Dendritic cell treated with granulocyte-macrophage colony-stimulating factor and Interleukin-4, amounts not matched to agents 40 ng/mL and 50 ng/mL, for 4 days (primary cell): ENCODE measurements at regions not wholly inside any gene's neighbourhood (a gene's known extent, or its start where the extent isn't known, plus 50 kb on each side); places are given as distances from the start of the nearest gene placed in this dataset.
"Not testable (repeated sequence)": the region's sequence is repeated elsewhere in the genome, so short reads cannot be mapped to it uniquely, and the experiment has no call there.

Experiments
- H3K27ac Mint-ChIP-seq: one replicate; pipeline ENCODE4 v1.8.0; 2022; ENCODE audit warnings: mild to moderate bottlenecking, mixed read lengths
- H3K27me3 Mint-ChIP-seq: one replicate; pipeline ENCODE4 v1.8.0; 2022; ENCODE audit warnings: mild to moderate bottlenecking, mixed read lengths
- H3K36me3 Mint-ChIP-seq: one replicate; pipeline ENCODE4 v1.8.0; 2022; ENCODE audit warnings: low read depth, mixed read lengths
- H3K4me1 Mint-ChIP-seq: one replicate; pipeline ENCODE4 v1.8.0; 2022; ENCODE audit warnings: low read depth, mixed read lengths
- H3K4me3 Mint-ChIP-seq: one replicate; pipeline ENCODE4 v1.8.0; 2022; ENCODE audit warnings: mild to moderate bottlenecking, moderate library complexity, mixed read lengths
- H3K9me3 Mint-ChIP-seq: one replicate; pipeline ENCODE4 v1.8.0; 2022; ENCODE audit warnings: mixed read lengths
- intact Hi-C: fragments of 100-400 bp; cut with micrococcal nuclease; formaldehyde crosslinking; loops from one replicate; pipeline ENCODE4 v1.15.0; 2022

GRCh38 chr12:90585640-90586304, 369.2 kb downstream of the CCER1 start:
- Mint-ChIP-seq H3K36me3 (no peaks in the 10 kb centered on the region), H3K27me3 (no peaks in the 10 kb centered on the region), H3K4me1 (no peaks in the 10 kb centered on the region), H3K4me3 (no peak overlapping the region), H3K9me3 (peaks cover 7% of the 10 kb centered on the region), H3K27ac (no peak overlapping the region)
- intact Hi-C loops, result no loop called here

- Mint-ChIP-seq H3K27ac (no peak overlapping the region), H3K27me3 (no peaks in the 10 kb centered on the region), H3K36me3 (no peaks in the 10 kb centered on the region), H3K4me1 (no peaks in the 10 kb centered on the region), H3K9me3 (peaks cover 12% of the 10 kb centered on the region), H3K4me3 (no peak overlapping the region)
- intact Hi-C loops, result no loop called here
Observed at GRCh38 chr12:90576707-90577106, 378.3 kb downstream of the CCER1 start.

GRCh38 chr12:90575995-90576394, 379.0 kb downstream of the CCER1 start:
- intact Hi-C loops, result no loop called here
- H3K27ac Mint-ChIP-seq, result no peak overlapping the region
- no peaks in the 10 kb centered on the region for H3K4me1 Mint-ChIP-seq
- H3K9me3 Mint-ChIP-seq, result peaks cover 12% of the 10 kb centered on the region
- H3K4me3 Mint-ChIP-seq, result no peak overlapping the region
- H3K27me3 Mint-ChIP-seq, result no peaks in the 10 kb centered on the region
- H3K36me3 Mint-ChIP-seq, result no peaks in the 10 kb centered on the region

GRCh38 chr12:90574676-90575075, 380.3 kb downstream of the CCER1 start:
- Mint-ChIP-seq H3K27ac (no peak overlapping the region), H3K4me3 (no peak overlapping the region), H3K36me3 (no peaks in the 10 kb centered on the region), H3K27me3 (no peaks in the 10 kb centered on the region), H3K9me3 (peaks cover 12% of the 10 kb centered on the region), H3K4me1 (no peaks in the 10 kb centered on the region)
- intact Hi-C loops, result no loop called here

GRCh38 chr12:90572778-90573177, 382.2 kb downstream of the CCER1 start:
- intact Hi-C loops, result no loop called here
- no peak overlapping the region for H3K27ac Mint-ChIP-seq
- no peaks in the 10 kb centered on the region for H3K36me3 Mint-ChIP-seq
- H3K4me3 Mint-ChIP-seq, result no peak overlapping the region
- H3K4me1 Mint-ChIP-seq, result no peaks in the 10 kb centered on the region
- H3K9me3 Mint-ChIP-seq, result peaks cover 12% of the 10 kb centered on the region
- H3K27me3 Mint-ChIP-seq, result no peaks in the 10 kb centered on the region

GRCh38 chr12:90569685-90570084, 385.3 kb downstream of the CCER1 start:
- Mint-ChIP-seq H3K27me3 (no peaks in the 10 kb centered on the region), H3K4me1 (no peaks in the 10 kb centered on the region), H3K27ac (no peak overlapping the region), H3K4me3 (no peak overlapping the region), H3K36me3 (no peaks in the 10 kb centered on the region), H3K9me3 (peaks cover 23% of the 10 kb centered on the region)
- intact Hi-C loops, result no loop called here

GRCh38 chr12:90562671-90563070, 392.3 kb downstream of the CCER1 start:
- peaks cover 14% of the 10 kb centered on the region for H3K9me3 Mint-ChIP-seq
- no peaks in the 10 kb centered on the region for H3K27me3 Mint-ChIP-seq
- H3K4me1 Mint-ChIP-seq, result no peaks in the 10 kb centered on the region
- no peak overlapping the region for H3K27ac Mint-ChIP-seq
- intact Hi-C loops, result no loop called here
- H3K4me3 Mint-ChIP-seq, result no peak overlapping the region
- H3K36me3 Mint-ChIP-seq, result no peaks in the 10 kb centered on the region

GRCh38 chr12:90548595-90548994, 406.4 kb downstream of the CCER1 start:
- intact Hi-C loops, result no loop called here
- H3K27me3 Mint-ChIP-seq, result no peaks in the 10 kb centered on the region
- no peaks in the 10 kb centered on the region for H3K36me3 Mint-ChIP-seq
- H3K9me3 Mint-ChIP-seq, result no peaks in the 10 kb centered on the region
- H3K27ac Mint-ChIP-seq, result no peak overlapping the region
- no peak overlapping the region for H3K4me3 Mint-ChIP-seq
- H3K4me1 Mint-ChIP-seq, result no peaks in the 10 kb centered on the region

GRCh38 chr12:90546511-90546910, 408.5 kb downstream of the CCER1 start:
- H3K9me3 Mint-ChIP-seq, result no peaks in the 10 kb centered on the region
- intact Hi-C loops, result no loop called here

GRCh38 chr12:90543841-90544240, 411.1 kb downstream of the CCER1 start:
- Mint-ChIP-seq H3K4me3 (no peak overlapping the region), H3K27ac (no peak overlapping the region), H3K36me3 (no peaks in the 10 kb centered on the region), H3K9me3 (no peaks in the 10 kb centered on the region), H3K27me3 (no peaks in the 10 kb centered on the region), H3K4me1 (no peaks in the 10 kb centered on the region)
- intact Hi-C loops, result no loop called here

More at GRCh38 chr12:90546511-90546910, 408.5 kb downstream of the CCER1 start:
- Mint-ChIP-seq H3K4me1 (no peaks in the 10 kb centered on the region), H3K27me3 (no peaks in the 10 kb centered on the region), H3K4me3 (no peak overlapping the region), H3K36me3 (no peaks in the 10 kb centered on the region), H3K27ac (no peak overlapping the region)

- Mint-ChIP-seq H3K9me3 (no peaks in the 10 kb centered on the region), H3K4me1 (no peaks in the 10 kb centered on the region), H3K27ac (no peak overlapping the region), H3K27me3 (no peaks in the 10 kb centered on the region), H3K36me3 (no peaks in the 10 kb centered on the region), H3K4me3 (no peak overlapping the region)
- intact Hi-C loops, result no loop called here
Observed at GRCh38 chr12:90543374-90543773, 411.6 kb downstream of the CCER1 start.

GRCh38 chr12:90542852-90543251, 412.1 kb downstream of the CCER1 start:
- H3K4me1 Mint-ChIP-seq, intact Hi-C loops, H3K4me3 Mint-ChIP-seq, H3K27ac Mint-ChIP-seq, H3K9me3 Mint-ChIP-seq, H3K36me3 Mint-ChIP-seq, H3K27me3 Mint-ChIP-seq: not testable (repeated sequence)

GRCh38 chr12:90533828-90534227, 421.1 kb downstream of the CCER1 start:
- H3K4me1 Mint-ChIP-seq, H3K27me3 Mint-ChIP-seq, H3K4me3 Mint-ChIP-seq, intact Hi-C loops, H3K36me3 Mint-ChIP-seq, H3K27ac Mint-ChIP-seq: not testable (repeated sequence)
- peaks cover 12% of the 10 kb centered on the region for H3K9me3 Mint-ChIP-seq

GRCh38 chr12:90520002-90520734, 434.8 kb downstream of the CCER1 start:
- no peaks in the 10 kb centered on the region for H3K36me3 Mint-ChIP-seq
- H3K9me3 Mint-ChIP-seq, result no peaks in the 10 kb centered on the region
- intact Hi-C loops, result no loop called here
- no peak overlapping the region for H3K4me3 Mint-ChIP-seq
- H3K4me1 Mint-ChIP-seq, result no peaks in the 10 kb centered on the region
- no peak overlapping the region for H3K27ac Mint-ChIP-seq
- H3K27me3 Mint-ChIP-seq, result no peaks in the 10 kb centered on the region

- no peaks in the 10 kb centered on the region for H3K36me3 Mint-ChIP-seq
- H3K4me3 Mint-ChIP-seq, result no peak overlapping the region
- H3K9me3 Mint-ChIP-seq, result no peaks in the 10 kb centered on the region
- H3K27ac Mint-ChIP-seq, result no peak overlapping the region
- intact Hi-C loops, result no loop called here
- H3K27me3 Mint-ChIP-seq, result no peaks in the 10 kb centered on the region
- no peaks in the 10 kb centered on the region for H3K4me1 Mint-ChIP-seq
Observed at GRCh38 chr12:90519285-90519684, 435.7 kb downstream of the CCER1 start.
